T follicular helper cell (primary cell): ENCODE measurements at regions not wholly inside any gene's neighbourhood (a gene's known extent, or its start where the extent isn't known, plus 50 kb on each side); places are given as distances from the start of the nearest gene placed in this dataset.

ENCODE experiments used
- DNase-seq: peaks from one replicate; pipeline ENCODE4 v3.0.0-alpha.2; 2020; ENCODE audit warnings: low read depth

DNA sequence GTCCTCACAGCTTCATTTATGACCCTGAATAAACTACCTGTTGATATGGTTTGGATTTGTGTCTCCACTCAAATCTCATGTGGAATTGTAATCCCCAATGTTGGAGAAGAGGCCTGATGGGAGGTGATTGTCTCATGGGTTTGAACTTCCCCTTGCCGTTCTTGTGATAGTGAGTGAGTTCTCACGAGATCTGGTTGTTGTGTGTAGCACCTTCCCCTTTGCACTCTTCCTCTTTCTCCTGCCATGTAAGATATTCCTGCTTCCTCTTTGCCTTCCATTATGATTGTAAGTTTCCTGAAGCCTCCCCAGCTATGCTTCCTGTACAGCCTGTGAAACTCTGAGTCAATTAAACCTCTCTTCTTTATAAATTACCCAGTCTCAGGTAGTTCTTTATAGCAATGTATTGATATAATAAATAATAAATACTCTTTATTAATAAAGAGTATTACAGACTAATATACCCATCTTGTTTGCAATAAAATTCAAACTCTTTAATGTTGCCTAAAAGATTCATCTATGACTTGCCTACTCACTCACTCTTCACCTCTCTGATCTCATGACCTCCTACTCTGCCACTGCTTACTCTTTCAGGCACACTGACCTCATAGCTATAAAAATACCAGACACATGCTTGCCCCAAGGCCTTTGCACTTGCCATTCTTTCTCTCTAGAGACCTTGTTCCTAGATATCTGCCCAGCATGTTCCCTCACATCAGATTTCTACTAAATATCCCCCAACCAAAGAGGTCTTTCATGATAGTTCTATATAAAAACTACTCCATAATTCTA lies 256.4 kb upstream of the MARCKS start:
- DNase-seq, result no peak

DNA sequence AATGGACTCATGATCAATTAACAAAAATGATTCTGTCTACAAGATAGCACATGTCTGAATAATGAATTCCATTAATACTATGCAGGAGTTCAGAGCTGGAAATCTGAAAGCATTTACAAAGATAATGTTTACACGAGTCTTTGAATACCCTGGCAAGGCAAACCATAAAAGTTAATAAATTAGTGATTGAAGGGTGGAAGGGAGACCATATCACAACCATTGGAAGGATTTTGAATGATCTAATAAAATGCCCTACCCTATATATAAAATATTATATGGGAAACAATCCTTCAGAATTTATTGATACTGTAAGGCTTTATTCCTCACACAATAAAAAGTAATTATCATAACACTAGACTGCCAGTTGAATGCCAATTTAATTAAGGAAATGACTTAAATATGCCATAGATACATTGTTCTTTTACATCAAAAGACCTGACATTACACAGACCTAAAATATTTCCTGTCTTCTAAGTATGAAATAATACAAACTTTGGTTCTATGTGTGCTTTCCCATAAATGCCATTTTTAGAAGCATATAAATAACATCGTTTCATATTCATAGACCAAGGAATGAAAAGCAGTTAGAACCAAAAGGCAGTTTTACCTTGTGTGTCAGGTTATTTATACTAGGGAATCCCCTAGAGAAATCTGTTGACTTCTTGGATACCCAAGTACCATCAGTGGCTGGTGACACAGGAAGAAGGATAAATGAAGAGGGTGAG lies 249.2 kb upstream of the MARCKS start:
- DNase-seq, result no peak

DNA sequence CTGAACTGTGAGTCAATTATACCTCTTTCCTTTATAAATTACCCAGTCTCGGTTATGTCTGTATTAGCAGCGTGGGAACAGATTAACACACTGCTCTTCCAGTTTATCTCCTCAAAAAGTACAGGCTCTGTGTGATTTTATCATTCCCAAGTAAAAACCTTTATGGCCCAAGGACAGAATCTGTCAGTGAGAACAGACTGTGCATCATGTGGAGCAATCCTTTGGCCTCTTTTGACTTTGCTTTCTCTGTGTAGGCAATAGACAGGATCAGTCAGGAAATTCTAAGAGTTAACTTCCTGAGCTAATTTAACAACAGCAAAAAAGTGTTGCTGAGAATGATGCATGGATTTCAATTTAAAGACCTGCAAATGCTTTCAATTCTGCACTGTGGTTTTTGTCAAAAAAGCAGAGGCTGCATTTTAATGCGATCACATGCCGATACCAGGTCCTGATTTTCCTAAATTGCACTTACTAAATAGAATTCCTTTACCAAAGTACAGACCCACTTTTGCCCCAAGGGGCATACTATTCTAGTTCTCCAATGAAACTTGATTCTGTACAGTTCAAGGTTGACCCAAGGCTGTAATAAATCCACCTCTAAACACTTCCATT lies 246.7 kb upstream of the MARCKS start:
- no peak for DNase-seq

DNA sequence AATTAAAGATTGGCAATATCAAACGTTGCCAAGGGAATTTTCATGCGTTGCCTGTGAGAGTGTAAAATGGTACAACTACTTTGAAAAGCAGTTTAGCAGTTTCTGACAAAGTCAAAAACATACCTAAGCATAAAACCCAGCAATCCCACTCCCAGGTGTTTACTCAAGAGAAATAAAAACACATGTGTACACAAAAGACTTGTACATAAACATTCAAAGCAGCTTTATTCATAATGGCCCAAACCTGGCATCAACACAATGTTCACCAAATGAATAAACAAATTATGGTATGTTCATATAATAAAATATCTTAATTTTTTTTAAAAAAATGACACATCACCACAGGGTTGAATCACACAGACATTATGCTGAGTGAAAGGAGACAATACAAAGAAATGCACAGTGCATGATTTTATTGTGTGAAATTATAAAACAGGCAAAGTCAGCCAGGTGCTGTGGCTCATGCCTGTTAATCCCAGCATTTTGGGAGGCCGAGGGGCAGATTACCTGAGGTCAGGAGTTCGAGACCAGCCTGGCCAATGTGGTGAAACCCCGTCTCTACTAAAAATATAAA lies 240.4 kb upstream of the MARCKS start:
- DNase-seq, result no peak

DNA sequence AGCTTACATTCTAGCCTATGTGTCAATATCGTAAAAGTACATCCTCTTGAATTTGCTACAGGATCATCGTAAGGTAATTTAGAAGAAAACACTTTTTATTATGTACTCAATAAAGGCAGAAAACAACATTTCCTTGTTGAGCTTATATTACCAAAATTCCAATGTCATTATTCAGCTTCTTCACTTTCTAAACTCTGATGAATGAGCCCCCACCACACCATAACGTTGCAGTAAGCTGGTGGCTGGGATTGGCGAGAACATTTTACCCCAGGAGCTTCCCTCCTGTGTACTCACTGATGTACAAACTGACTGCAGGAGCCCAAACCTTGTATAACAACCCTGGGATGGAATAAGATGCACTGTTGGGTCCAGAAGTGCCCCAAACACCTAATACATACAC lies 238.1 kb upstream of the MARCKS start:
- no peak for DNase-seq

DNA sequence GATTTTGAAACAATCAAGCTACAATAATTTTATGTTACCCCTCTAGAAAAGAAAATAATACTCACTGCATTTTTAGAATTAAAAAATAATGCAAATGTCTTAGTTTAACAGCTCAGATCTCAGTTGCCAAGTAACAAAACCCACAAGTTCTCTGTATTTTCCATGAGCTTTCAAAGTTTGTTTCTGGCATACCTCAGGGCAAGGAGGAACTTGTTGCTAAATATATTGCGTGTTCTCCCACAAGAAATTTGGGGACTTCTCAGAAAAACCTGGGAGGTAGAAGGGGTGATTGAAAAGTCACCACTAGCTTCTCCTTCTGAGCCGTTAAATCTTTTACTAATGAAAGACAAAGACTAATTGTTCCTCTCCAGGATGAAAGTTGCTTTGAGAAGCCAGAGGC lies 236.8 kb upstream of the MARCKS start:
- no peak for DNase-seq

DNA sequence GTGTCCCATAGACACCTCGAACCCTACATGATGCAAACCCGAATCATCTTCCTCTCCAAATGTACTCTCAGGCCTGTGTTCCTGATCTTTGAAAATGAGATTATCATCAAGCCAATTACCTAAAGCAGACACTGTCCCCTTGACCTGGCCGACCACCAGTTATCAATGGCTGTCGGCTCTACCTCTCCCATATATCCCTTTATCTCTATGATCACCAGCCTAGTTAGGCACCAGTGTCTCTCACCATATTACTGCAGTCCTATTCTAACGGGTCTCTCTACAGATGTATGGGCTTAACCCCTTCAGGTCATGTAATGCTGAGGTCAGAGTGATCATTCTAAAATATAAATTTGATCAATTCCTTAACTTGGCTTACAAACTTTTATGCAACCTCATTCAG lies 234.9 kb upstream of the MARCKS start:
- no peak for DNase-seq

DNA sequence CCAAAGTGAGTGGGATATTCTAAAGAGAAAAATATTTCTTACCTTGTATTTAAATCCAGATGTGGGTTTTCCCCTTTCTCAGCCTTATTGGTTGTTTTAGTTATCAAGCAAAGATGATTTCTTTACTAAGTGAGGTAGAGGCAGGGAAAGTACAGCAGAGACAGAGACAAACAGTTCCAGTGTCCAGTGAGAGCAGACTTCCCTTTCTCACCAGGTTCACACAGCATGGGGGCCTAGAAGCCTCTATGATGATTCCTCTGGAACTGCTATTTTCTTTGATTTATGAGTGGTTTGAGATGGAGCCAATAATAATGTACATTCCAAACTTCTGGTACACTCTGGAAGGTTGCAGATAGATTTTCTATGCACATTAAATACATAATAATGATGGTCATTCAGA lies 234.0 kb upstream of the MARCKS start:
- DNase-seq, result no peak

DNA sequence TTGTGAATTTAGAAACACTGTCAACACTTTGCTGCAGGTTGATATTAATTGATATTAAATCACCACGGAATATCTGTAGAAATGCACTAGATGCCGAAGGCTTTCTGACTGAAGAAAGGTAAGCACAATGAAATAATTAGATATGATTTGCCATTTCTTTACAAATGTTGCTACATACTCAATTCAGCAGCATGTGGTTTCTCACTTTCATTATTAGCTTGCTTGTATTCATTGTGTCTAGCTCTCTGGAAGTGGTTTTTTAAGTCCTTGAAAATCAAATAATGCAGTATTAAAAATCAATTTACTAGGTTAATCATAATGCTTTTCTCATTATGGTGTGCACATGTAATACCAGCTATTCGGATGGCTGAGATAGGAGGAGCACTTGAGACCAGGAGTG lies 231.3 kb upstream of the MARCKS start:
- DNase-seq, result no peak

DNA sequence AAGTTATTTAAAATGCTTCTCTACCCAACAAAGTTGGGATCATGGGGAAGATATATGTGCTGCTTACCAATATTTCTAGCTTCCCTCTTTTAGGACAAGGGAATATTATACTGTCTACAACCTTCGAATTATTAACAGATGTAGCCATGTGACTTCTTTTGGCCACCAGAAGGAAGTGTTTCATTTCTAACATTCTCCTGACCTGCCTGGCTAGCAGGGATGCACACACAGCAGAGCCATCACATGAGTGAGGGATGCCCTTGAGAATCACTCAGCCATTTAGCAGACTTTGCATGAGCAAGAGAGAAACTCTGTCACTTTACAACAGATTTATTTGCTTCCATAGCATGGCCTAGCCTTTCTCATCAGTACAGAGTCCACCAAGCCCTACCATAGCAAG lies 230.7 kb upstream of the MARCKS start:
- no peak for DNase-seq

DNA sequence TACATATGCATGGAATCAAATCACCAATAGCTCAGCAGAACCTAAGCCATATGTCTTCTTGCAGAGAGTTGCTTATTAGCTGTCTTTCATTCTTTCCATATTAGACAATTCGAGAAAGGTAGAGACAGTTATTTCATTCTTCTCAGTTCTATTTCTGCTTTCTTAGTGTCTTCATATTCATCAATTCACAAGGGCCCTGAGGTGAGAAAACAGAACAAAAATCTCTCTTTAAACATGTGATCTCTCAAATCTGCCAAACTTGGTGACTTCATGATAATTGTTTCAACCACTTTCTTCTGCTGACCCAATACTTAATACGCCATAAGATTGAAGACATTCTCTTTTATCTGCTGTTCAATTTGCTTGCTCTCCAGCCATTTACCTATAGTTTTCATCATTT lies 229.7 kb upstream of the MARCKS start:
- DNase-seq, result no peak

DNA sequence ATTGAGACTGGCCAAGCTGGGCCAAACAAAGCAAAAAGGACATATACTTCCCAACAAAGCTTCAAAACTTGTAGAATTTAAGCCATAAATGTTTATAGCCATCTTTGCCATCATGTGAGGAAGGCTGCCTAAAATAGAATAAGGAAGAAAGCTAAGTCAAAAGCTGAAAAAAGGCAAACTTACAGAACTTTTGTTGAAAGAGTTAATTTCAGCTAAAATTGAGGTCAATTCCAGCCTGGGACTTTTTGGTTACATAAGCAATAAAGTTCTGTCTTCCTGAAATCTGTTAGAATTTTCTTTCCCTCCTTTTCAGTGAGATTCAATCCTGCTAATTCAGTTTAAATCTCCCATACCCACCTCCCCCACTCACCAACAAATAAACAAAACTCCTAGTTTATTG lies 227.9 kb upstream of the MARCKS start:
- no peak for DNase-seq

DNA sequence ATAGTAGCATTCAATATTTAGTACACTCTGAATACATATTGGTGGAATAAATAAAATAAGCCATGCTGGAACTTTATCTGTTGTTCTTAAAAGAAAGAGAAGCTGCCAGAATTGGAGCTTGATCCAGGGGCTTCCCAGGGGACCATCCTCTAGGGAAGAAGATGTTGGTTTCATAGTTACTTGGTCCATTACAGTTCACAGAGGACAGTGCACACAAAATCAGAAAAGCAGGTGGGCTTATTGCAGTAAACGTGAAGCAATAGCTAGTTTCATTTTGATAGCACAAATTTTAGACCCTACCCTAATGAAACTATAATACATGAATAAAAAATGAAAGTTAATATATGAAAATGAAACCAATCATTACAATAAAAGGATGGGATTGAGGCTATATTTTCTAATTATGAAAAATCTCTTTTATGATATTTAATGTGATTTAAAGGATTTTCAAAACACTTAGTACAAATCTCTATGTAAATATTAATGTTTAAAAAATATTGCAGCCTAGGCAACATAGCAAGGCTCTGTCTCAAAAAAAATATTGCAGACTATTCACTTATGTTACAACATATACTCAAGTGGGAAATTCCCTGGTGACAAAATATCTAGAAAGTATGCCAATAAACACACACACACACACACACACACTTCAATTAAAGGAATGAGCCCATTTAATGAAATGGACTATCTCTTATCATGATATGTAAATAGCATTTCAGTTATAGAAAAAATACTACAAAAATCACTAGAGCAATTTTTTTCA lies 227.0 kb upstream of the MARCKS start:
- no peak for DNase-seq

DNA sequence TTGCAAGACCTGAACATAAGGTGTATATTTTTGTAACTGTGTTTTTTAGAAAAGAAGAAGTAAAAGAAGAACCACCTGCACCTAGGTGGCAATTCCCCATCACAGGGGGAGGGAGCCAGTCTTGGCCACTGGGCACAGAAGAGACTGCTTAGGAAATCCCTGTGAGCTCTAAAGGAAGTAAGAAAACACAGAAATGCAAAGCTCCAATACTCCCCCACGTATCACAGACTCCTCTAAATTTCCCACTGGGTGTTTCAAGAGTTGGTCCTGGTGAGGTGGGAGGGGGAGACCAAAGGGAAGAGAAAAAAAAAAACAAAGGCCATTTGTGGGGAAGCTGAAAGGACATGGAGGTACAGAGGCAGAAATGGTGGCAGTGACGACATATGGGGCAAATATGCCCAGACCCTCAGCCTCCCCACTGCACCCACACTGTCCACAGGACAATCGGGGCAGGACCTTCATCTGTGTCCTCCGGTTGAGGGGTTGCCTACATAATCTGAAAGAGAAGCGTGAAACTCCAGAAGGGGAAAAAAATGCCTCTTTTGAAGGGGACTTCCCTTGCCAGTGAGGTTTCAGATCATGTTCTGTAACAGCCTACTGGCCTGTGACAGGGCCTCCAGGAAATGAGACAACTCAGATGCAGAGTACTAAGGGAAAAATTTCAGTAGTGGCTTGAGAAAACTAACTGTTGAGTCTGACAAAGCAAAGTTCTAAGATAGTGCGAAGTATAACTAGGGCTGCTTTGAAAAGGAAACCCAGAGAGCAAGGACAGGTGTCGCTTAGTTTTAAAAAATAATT lies 226.2 kb upstream of the MARCKS start:
- no peak for DNase-seq

DNA sequence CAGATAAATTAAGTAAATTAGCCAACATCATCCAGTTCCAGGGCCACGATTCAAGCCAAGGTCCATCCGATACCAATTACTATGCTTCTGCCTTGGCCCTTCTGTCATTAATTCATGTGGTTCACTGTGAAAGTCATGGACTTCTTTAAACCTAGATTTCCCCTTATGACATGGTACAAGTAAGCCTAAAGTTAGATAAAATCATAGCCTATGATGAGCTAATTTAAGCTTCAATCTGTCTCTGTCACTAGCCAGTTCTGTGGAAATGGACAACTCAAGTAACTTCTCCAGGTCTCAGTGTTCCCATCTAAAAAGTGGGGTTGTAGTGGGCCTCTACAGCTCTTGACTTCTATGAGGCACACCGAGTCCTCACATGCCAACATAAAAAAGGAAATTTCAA lies 225.5 kb upstream of the MARCKS start:
- no peak for DNase-seq

DNA sequence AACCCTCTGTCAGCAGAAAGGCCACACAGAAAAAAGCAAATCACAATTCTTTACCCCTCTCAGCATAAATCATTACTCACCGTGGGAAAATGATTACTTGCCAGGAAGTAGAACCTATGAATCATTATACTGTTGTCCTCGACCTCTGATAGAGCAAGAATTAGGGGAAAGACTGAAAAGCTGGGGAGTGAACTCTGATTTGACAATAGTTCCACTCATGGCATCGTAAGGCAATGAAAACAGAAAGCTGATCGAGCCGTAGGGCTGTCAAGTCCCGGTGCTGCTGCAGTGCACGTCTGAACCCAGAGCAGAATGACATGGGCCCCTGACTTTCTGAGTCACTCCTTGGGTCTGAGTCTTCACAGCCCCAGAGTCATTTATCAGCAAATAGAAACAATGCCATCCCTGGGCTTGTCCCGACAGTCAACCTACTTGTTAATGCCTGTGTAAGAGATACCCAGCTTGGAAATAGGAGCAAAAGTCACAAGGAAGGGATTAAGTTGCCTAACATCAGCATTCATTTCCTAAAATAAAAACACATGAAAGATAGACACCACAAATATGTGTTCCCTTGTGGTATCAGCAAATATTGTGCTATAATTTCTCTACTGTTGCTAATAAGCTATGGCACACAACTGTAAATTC lies 224.8 kb upstream of the MARCKS start:
- no peak for DNase-seq

DNA sequence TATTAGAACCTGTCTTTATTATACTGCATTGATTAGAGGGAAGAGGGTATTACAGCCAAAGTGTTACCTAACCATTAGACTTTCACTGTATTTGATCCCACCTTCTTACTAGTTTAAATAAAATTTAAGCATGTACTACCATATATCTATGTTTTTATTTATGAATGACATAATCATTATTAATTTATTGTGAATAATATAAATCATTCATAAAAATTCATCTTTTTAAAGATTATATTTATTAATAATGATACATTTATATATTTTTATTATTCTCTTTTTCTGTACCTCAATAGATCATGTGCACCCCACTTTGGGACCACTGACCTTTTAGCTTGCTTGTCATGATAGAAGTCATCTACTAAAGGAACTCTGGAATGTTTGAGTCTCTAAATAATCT lies 223.5 kb upstream of the MARCKS start:
- no peak for DNase-seq

DNA sequence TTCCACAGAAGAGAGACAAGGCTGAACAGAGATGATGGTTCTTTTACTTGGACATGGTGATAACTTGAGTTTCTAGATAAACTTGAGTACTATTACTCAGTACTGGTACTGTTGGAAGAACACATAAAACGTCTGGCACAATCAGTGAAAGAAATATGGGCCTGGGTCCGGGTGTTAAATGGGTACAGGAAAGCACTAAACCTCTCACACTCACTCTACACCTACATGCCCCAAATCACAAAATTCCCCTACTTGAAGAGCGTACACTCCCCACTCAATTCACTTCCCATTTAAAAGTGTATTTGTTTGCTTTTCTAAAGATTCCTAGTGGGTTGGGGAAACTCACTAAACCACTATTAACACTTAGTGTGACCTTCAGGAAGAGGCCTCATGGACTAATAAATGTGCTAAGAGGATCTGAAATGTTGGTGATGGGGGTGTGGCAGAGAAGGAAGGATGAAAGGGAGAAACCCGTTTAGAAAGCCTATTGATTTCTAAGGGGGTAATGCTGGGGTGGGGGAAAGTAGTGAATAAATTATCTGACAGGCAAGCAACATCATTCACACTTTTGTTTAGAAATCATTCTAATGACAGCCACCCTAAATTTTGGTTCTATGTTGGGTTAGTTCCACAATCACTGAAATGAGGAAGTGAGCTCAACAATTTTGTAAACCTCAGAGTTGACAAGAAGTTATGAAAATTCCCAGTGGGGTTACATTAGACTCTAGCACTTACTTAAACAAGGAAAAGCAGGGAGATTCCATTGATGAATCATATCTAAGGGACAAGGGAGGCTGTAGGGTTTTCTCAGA lies 222.6 kb upstream of the MARCKS start:
- no peak for DNase-seq

DNA sequence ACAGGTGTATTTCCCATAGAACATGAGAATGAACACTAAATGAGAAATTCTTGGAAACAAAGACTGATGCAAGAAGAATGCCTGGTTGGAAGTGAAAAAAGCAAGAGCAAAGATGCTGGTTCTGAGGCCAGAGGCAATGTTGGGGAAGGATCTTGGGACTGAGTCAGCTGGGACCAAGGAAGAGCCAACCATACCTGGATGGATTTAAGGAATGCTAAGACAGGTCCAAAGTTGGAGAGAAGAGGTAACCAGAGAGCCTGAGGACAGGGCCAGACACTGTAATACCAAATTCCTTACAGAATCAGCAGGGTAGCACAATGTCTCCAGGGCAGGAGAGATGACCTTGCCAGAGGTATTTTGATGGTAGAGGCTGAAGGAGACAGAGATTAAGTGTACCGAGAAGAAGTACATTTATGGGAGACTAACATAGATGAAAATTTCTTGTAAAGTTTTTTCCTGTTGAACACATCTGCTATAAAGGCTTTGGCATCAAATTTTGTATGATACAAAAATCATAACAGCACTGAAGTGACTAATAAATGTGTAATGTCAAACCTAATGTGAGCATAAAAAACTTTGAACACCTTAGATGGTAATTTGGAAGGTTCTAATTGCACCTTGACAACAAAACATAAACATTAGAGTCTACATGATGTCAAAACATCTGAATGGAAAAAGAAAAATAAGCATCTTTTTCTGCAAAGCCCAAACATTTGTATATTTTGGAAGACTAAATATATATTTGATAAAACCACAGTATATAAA lies 221.7 kb upstream of the MARCKS start:
- no peak for DNase-seq
